ENCODE measurements at regions not wholly inside any gene's neighbourhood (a gene's known extent, or its start where the extent isn't known, plus 50 kb on each side); places are given as distances from the start of the nearest gene placed in this dataset.

DNA sequence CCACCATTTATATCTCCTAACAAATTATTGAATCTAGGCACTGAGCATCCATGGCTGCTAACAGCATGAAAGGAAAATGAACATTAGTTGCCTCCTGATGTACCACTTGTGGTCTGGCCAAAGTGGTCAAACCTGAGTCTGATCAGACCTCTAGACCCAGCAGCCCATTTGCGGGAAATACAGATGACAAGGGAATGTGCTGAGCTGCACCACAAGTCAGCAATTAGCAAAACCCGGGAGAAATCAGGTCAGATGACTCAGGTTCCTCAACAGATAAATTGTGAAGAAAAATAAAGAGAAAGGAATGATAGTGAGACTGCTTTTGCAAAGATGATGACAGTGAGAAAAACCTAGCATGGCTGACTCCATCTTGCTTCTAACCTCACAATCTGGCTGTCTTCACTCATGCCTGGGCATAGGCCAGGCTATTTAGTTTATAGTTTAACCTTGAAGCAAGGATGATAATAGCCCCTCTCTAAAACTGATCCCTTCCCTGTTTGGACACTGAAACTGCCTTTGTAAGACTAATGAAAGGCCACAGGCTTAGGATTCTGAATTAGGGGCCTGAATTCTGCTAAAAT lies 142.7 kb upstream of the ASIC2 start:
- WGBS, 2 experiments (ENCODE audit: extremely low coverage in 2 of 2, insufficient read length in 1 of 2): 64% methylated on average over 2 of the region's 2 CpGs; no CpG with 5 or more reads in 1 of the 2 experiments

More for the DNA sequence above, 142.7 kb upstream of the ASIC2 start:
- H3K18ac ChIP-seq (ENCODE audit: low read depth, low read length): no peak overlapping the region
- ChIA-PET CTCF (no interaction called here), POLR2A (ENCODE audit: unreplicated experiment) (no interaction called here)
- no peak overlapping the region for H4K8ac ChIP-seq (ENCODE audit: low read depth in 2 of 2, low read length in 2 of 2)
- no peak overlapping the region for H2BK5ac ChIP-seq (ENCODE audit: low read depth, low read length, poor library complexity, severe bottlenecking)
- H3K36me3 ChIP-seq (ENCODE audit: control insufficient read depth, insufficient read depth, low read length): no peaks in the 10 kb centered on the region
- no peaks in the 10 kb centered on the region for H3K4me1 ChIP-seq (ENCODE audit: control insufficient read depth, insufficient read depth, low read length)
- H3K4me2 ChIP-seq (ENCODE audit: low read depth, low read length): no peak overlapping the region
- no peak overlapping the region for H3K14ac ChIP-seq (replicated peaks; ENCODE audit: low read depth, low read length)
- in situ Hi-C loops (cut with MboI; ENCODE audit: low sequenced_read_pairs) (no loop called here), intact Hi-C loops (cut with micrococcal nuclease) (no loop called here), dilution Hi-C loops (cut with HindIII; ENCODE audit: low sequenced_read_pairs, unreplicated experiment) (no loop called here)
- TF ChIP-seq RCOR1 (IDR thresholded peaks at IDR 0.05; ENCODE audit: insufficient replicate concordance, low read length) (no peak), NFE2L2 (IDR thresholded peaks at IDR 0.05; ENCODE audit: low read depth, low read length) (no peak), SMC3 (IDR thresholded peaks at IDR 0.05; ENCODE audit: low read depth, low read length) (no peak), POLR2A (IDR thresholded peaks at IDR 0.05; ENCODE audit: low read depth, low read length) (no peak), MAZ (IDR thresholded peaks at IDR 0.05; ENCODE audit: borderline replicate concordance, low read depth, low read length) (no peak), MAFK (IDR thresholded peaks at IDR 0.05; ENCODE audit: low read depth, low read length) (no peak), RAD21 (IDR thresholded peaks at IDR 0.05; ENCODE audit: low read length) (no peak), RFX5 (IDR thresholded peaks at IDR 0.05; ENCODE audit: low read depth, low read length) (no peak), MXI1 (IDR thresholded peaks at IDR 0.05; ENCODE audit: borderline replicate concordance, low read depth, low read length) (no peak), BHLHE40 (IDR thresholded peaks at IDR 0.05; ENCODE audit: low read depth, low read length) (no peak), CEBPB (IDR thresholded peaks at IDR 0.05; ENCODE audit: low read depth, low read length) (no peak), CHD1 (IDR thresholded peaks at IDR 0.05; ENCODE audit: low read depth, low read length) (no peak), FOS (IDR thresholded peaks at IDR 0.05; ENCODE audit: low read depth, low read length) (no peak)
- TF ChIP-seq, protein P1, sequence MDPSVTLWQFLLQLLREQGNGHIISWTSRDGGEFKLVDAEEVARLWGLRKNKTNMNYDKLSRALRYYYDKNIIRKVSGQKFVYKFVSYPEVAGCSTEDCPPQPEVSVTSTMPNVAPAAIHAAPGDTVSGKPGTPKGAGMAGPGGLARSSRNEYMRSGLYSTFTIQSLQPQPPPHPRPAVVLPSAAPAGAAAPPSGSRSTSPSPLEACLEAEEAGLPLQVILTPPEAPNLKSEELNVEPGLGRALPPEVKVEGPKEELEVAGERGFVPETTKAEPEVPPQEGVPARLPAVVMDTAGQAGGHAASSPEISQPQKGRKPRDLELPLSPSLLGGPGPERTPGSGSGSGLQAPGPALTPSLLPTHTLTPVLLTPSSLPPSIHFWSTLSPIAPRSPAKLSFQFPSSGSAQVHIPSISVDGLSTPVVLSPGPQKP (IDR thresholded peaks at IDR 0.05; ENCODE audit: borderline replicate concordance, low read depth, low read length): no peak
- TF ChIP-seq, protein P2, sequence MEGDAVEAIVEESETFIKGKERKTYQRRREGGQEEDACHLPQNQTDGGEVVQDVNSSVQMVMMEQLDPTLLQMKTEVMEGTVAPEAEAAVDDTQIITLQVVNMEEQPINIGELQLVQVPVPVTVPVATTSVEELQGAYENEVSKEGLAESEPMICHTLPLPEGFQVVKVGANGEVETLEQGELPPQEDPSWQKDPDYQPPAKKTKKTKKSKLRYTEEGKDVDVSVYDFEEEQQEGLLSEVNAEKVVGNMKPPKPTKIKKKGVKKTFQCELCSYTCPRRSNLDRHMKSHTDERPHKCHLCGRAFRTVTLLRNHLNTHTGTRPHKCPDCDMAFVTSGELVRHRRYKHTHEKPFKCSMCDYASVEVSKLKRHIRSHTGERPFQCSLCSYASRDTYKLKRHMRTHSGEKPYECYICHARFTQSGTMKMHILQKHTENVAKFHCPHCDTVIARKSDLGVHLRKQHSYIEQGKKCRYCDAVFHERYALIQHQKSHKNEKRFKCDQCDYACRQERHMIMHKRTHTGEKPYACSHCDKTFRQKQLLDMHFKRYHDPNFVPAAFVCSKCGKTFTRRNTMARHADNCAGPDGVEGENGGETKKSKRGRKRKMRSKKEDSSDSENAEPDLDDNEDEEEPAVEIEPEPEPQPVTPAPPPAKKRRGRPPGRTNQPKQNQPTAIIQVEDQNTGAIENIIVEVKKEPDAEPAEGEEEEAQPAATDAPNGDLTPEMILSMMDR (conservative IDR thresholded peaks at IDR 0.05; ENCODE audit: low read depth, low read length): no peak
- TF ChIP-seq, protein P3, sequence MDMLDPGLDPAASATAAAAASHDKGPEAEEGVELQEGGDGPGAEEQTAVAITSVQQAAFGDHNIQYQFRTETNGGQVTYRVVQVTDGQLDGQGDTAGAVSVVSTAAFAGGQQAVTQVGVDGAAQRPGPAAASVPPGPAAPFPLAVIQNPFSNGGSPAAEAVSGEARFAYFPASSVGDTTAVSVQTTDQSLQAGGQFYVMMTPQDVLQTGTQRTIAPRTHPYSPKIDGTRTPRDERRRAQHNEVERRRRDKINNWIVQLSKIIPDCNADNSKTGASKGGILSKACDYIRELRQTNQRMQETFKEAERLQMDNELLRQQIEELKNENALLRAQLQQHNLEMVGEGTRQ (IDR thresholded peaks at IDR 0.05; ENCODE audit: low read depth, low read length): no peak
- no peak overlapping the region for H2AFZ ChIP-seq (replicated peaks; ENCODE audit: low read length, poor library complexity)
- no peak overlapping the region for H2AK5ac ChIP-seq (ENCODE audit: low read depth, low read length)
- H4K5ac ChIP-seq (ENCODE audit: low read depth, low read length): no peak overlapping the region
- H2BK15ac ChIP-seq (ENCODE audit: low read depth, low read length): no peak overlapping the region
- no peak overlapping the region for H2BK20ac ChIP-seq (ENCODE audit: low read depth, low read length)
- no peak overlapping the region for H3K27ac ChIP-seq (ENCODE audit: insufficient read depth, low read length)
- no TSS peak for BruUV-seq (replicated peaks)
- H4K20me1 ChIP-seq (ENCODE audit: insufficient read depth, low read length): no peaks in the 10 kb centered on the region
- H3K27me3 ChIP-seq (ENCODE audit: control insufficient read depth, insufficient read depth, low read length): no peaks in the 10 kb centered on the region
- H2BK120ac ChIP-seq (ENCODE audit: low read depth, low read length): no peak overlapping the region
- no peak overlapping the region for H2AK9ac ChIP-seq (replicated peaks; ENCODE audit: low read depth, low read length, poor library complexity)
- no peaks in the 10 kb centered on the region for H3K9me1 ChIP-seq (ENCODE audit: insufficient read depth, low read length)
- no peak for ATAC-seq (ENCODE audit: low read depth)
- DNase-seq: no peak
- no peak overlapping the region for H3K56ac ChIP-seq (ENCODE audit: extremely low read depth, insufficient read depth, low read length)
- no peaks in the 10 kb centered on the region for H3K79me1 ChIP-seq (ENCODE audit: low read depth in 1 of 2, low read length in 2 of 2)
- H3K23ac ChIP-seq (ENCODE audit: low read depth, low read length): no peak overlapping the region
- H3K9ac ChIP-seq (ENCODE audit: low read depth, low read length): no peak overlapping the region
- H3K4ac ChIP-seq (ENCODE audit: low read depth, low read length): no peak overlapping the region
- no peak overlapping the region for H4K91ac ChIP-seq (ENCODE audit: insufficient read depth, low read depth, low read length)
- no peak overlapping the region for H3K4me3 ChIP-seq (ENCODE audit: insufficient read depth, low read depth, low read length)
- no peaks in the 10 kb centered on the region for H3K9me3 ChIP-seq (ENCODE audit: control insufficient read depth, insufficient read depth, low read length)

All from IMR-90 (cell line).